ENCODE measurements at regions not wholly inside any gene's neighbourhood (a gene's known extent, or its start where the extent isn't known, plus 50 kb on each side); places are given as distances from the start of the nearest gene placed in this dataset.

GRCh38 chr21:15247613-15248012, 182.8 kb upstream of the NRIP1 start:
- FAIRE-seq (no peak), DNase-seq (ENCODE audit: insufficient read length) (no peak)
- TF ChIP-seq POLR2AphosphoS5 (IDR thresholded peaks at IDR 0.05; ENCODE audit: low read depth, low read length): no peak
- no peak for TF ChIP-seq POLR2A (IDR thresholded peaks at IDR 0.05; ENCODE audit: low read depth, low read length)
- TF ChIP-seq TAF1 (IDR thresholded peaks at IDR 0.05; ENCODE audit: borderline replicate concordance, low read depth, low read length): no peak

GRCh38 chr21:15249285-15249993, 184.6 kb upstream of the NRIP1 start:
- TF ChIP-seq TAF1 (IDR thresholded peaks at IDR 0.05; ENCODE audit: borderline replicate concordance, low read depth, low read length): no peak
- FAIRE-seq: no peak
- DNase-seq (ENCODE audit: insufficient read length): no peak

- no peak for DNase-seq (ENCODE audit: insufficient read length)
- TF ChIP-seq POLR2A (IDR thresholded peaks at IDR 0.05; ENCODE audit: low read depth, low read length) (no peak), TAF1 (IDR thresholded peaks at IDR 0.05; ENCODE audit: borderline replicate concordance, low read depth, low read length) (no peak), POLR2AphosphoS5 (IDR thresholded peaks at IDR 0.05; ENCODE audit: low read depth, low read length) (no peak)
- FAIRE-seq: no peak
Observed at GRCh38 chr21:15250384-15250783, 185.6 kb upstream of the NRIP1 start.

- no peak for DNase-seq (ENCODE audit: insufficient read length)
- FAIRE-seq: no peak
- no peak for TF ChIP-seq POLR2AphosphoS5 (IDR thresholded peaks at IDR 0.05; ENCODE audit: low read depth, low read length)
- no peak for TF ChIP-seq TAF1 (IDR thresholded peaks at IDR 0.05; ENCODE audit: borderline replicate concordance, low read depth, low read length)
- TF ChIP-seq POLR2A (IDR thresholded peaks at IDR 0.05; ENCODE audit: low read depth, low read length): no peak
Observed at GRCh38 chr21:15252431-15252830, 187.6 kb upstream of the NRIP1 start.

- TF ChIP-seq POLR2AphosphoS5 (IDR thresholded peaks at IDR 0.05; ENCODE audit: low read depth, low read length) (no peak), TAF1 (IDR thresholded peaks at IDR 0.05; ENCODE audit: borderline replicate concordance, low read depth, low read length) (no peak), POLR2A (IDR thresholded peaks at IDR 0.05; ENCODE audit: low read depth, low read length) (no peak)
- DNase-seq (ENCODE audit: insufficient read length) (no peak), FAIRE-seq (no peak)
Observed at GRCh38 chr21:15254111-15254510, 189.3 kb upstream of the NRIP1 start.

- FAIRE-seq: no peak
- no peak for DNase-seq (ENCODE audit: insufficient read length)
- TF ChIP-seq POLR2AphosphoS5 (IDR thresholded peaks at IDR 0.05; ENCODE audit: low read depth, low read length) (no peak), TAF1 (IDR thresholded peaks at IDR 0.05; ENCODE audit: borderline replicate concordance, low read depth, low read length) (no peak), POLR2A (IDR thresholded peaks at IDR 0.05; ENCODE audit: low read depth, low read length) (no peak)
Observed at GRCh38 chr21:15255261-15255660, 190.5 kb upstream of the NRIP1 start.

- TF ChIP-seq POLR2AphosphoS5 (IDR thresholded peaks at IDR 0.05; ENCODE audit: low read depth, low read length) (no peak), POLR2A (IDR thresholded peaks at IDR 0.05; ENCODE audit: low read depth, low read length) (no peak), TAF1 (IDR thresholded peaks at IDR 0.05; ENCODE audit: borderline replicate concordance, low read depth, low read length) (no peak)
- DNase-seq (ENCODE audit: insufficient read length) (no peak), FAIRE-seq (no peak)
Observed at GRCh38 chr21:15255763-15256162, 191.0 kb upstream of the NRIP1 start.

- FAIRE-seq (no peak), DNase-seq (ENCODE audit: insufficient read length) (no peak)
- TF ChIP-seq POLR2AphosphoS5 (IDR thresholded peaks at IDR 0.05; ENCODE audit: low read depth, low read length) (no peak), POLR2A (IDR thresholded peaks at IDR 0.05; ENCODE audit: low read depth, low read length) (no peak), TAF1 (IDR thresholded peaks at IDR 0.05; ENCODE audit: borderline replicate concordance, low read depth, low read length) (no peak)
Observed at GRCh38 chr21:15256996-15257395, 192.2 kb upstream of the NRIP1 start.

- FAIRE-seq (no peak), DNase-seq (ENCODE audit: insufficient read length) (no peak)
- TF ChIP-seq POLR2AphosphoS5 (IDR thresholded peaks at IDR 0.05; ENCODE audit: low read depth, low read length) (no peak), POLR2A (IDR thresholded peaks at IDR 0.05; ENCODE audit: low read depth, low read length) (no peak), TAF1 (IDR thresholded peaks at IDR 0.05; ENCODE audit: borderline replicate concordance, low read depth, low read length) (no peak)
Observed at GRCh38 chr21:15257646-15258045, 192.8 kb upstream of the NRIP1 start.

GRCh38 chr21:15259824-15260223, 195.0 kb upstream of the NRIP1 start:
- DNase-seq (ENCODE audit: insufficient read length) (no peak), FAIRE-seq (no peak)
- TF ChIP-seq POLR2A (IDR thresholded peaks at IDR 0.05; ENCODE audit: low read depth, low read length) (no peak), POLR2AphosphoS5 (IDR thresholded peaks at IDR 0.05; ENCODE audit: low read depth, low read length) (no peak), TAF1 (IDR thresholded peaks at IDR 0.05; ENCODE audit: borderline replicate concordance, low read depth, low read length) (no peak)

- DNase-seq (ENCODE audit: insufficient read length) (no peak), FAIRE-seq (no peak)
- no peak for TF ChIP-seq POLR2A (IDR thresholded peaks at IDR 0.05; ENCODE audit: low read depth, low read length)
- TF ChIP-seq POLR2AphosphoS5 (IDR thresholded peaks at IDR 0.05; ENCODE audit: low read depth, low read length): no peak
- TF ChIP-seq TAF1 (IDR thresholded peaks at IDR 0.05; ENCODE audit: borderline replicate concordance, low read depth, low read length): no peak
Observed at GRCh38 chr21:15260604-15261003, 195.8 kb upstream of the NRIP1 start.

- TF ChIP-seq POLR2AphosphoS5 (IDR thresholded peaks at IDR 0.05; ENCODE audit: low read depth, low read length) (no peak), TAF1 (IDR thresholded peaks at IDR 0.05; ENCODE audit: borderline replicate concordance, low read depth, low read length) (no peak), POLR2A (IDR thresholded peaks at IDR 0.05; ENCODE audit: low read depth, low read length) (no peak)
- FAIRE-seq: no peak
- DNase-seq (ENCODE audit: insufficient read length): no peak
Observed at GRCh38 chr21:15264084-15264665, 199.4 kb upstream of the NRIP1 start.

Data from GM12892 (cell line).